Prostate gland (tissue), 2 donors: ENCODE measurements at regions not wholly inside any gene's neighbourhood (a gene's known extent, or its start where the extent isn't known, plus 50 kb on each side); places are given as distances from the start of the nearest gene placed in this dataset.

Experiments used
- CTCF ChIP-seq, 4 experiments: fragments of 200-600 bp in 2 of 4; fragments of 450-650 bp in 2 of 4; sonication (generic) in 2 of 4; IDR thresholded peaks; 1 replicate in 3 of 4; 2 replicates in 1 of 4; pipeline ENCODE4 v1.5.1; 2016 to 2019; ENCODE audit warnings: antibody characterized with exemption in 4 of 4, mild to moderate bottlenecking in 2 of 4, moderate library complexity in 2 of 4
- POLR2A ChIP-seq: fragments of 450-650 bp; IDR thresholded peaks from one replicate; pipeline ENCODE4 v1.6.1; 2016; ENCODE audit warnings: antibody characterized with exemption, mild to moderate bottlenecking
- POLR2AphosphoS5 ChIP-seq: sonication (generic); formaldehyde crosslinking; IDR thresholded peaks from one replicate; pipeline ENCODE4 v1.6.1; 2017; ENCODE audit warnings: antibody characterized with exemption

- TF ChIP-seq POLR2A (no peak), CTCF (IDR thresholded peaks at IDR 0.05) (no peak), POLR2AphosphoS5 (no peak)
Measured at GRCh38 chr14:38623661-38624060, 367.8 kb upstream of the CLEC14A start.
